IPS-15b (cell line): ENCODE measurements at regions not wholly inside any gene's neighbourhood (a gene's known extent, or its start where the extent isn't known, plus 50 kb on each side); places are given as distances from the start of the nearest gene placed in this dataset.
"Not testable (repeated sequence)": the region's sequence is repeated elsewhere in the genome, so short reads cannot be mapped to it uniquely, and the experiment has no call there.

Experiments
- H3K27me3 ChIP-seq: one replicate; pipeline ENCODE4 v1.6.1; 2013; ENCODE audit warnings: low read length; ENCODE audit not compliant: control insufficient read depth, insufficient read depth
- H3K36me3 ChIP-seq: one replicate; pipeline ENCODE4 v1.6.1; 2013; ENCODE audit warnings: low read length; ENCODE audit not compliant: control insufficient read depth, insufficient read depth
- H3K4me1 ChIP-seq: one replicate; pipeline ENCODE4 v1.6.1; 2013; ENCODE audit warnings: mild to moderate bottlenecking, low read length; ENCODE audit not compliant: control insufficient read depth, insufficient read depth
- H3K4me3 ChIP-seq: one replicate; pipeline ENCODE4 v1.5.1; 2013; ENCODE audit warnings: low read depth, low read length
- H3K9ac ChIP-seq: one replicate; pipeline ENCODE4 v1.6.1; 2013; ENCODE audit warnings: low read depth, mild to moderate bottlenecking, low read length
- H3K9me3 ChIP-seq: one replicate; pipeline ENCODE4 v1.6.1; 2013; ENCODE audit warnings: mild to moderate bottlenecking, low read length; ENCODE audit not compliant: control insufficient read depth, insufficient read depth

- Histone ChIP-seq H3K4me3 (no peak overlapping the region), H3K9me3 (no peaks in the 10 kb centered on the region), H3K9ac (no peak overlapping the region), H3K36me3 (no peaks in the 10 kb centered on the region), H3K27me3 (no peaks in the 10 kb centered on the region), H3K4me1 (peaks cover 2% of the 10 kb centered on the region)
Observed at GRCh38 chr11:38130976-38131375, 1532.9 kb upstream of the RAG2 start.

DNA sequence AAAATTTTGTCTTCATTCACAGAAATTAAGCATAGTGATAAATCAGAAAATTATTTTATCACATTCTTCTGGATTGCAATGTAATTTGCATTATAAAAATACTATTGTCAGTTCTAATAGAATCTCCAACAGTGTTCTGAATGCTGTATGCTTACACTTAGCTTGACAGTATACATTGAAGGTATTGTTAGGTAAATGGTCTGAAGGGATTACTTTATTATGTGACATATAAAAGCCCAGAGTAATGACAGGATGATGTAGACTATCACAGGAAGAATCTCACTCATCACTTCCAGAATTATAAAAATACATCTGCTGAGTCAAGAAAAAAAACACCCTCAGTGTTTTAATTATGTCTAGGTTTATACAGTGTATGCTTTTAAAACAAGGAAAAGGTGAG is 1532.5 kb upstream of the RAG2 start:
- H3K9me3 ChIP-seq, result no peaks in the 10 kb centered on the region
- H3K4me3 ChIP-seq, result no peak overlapping the region
- H3K36me3 ChIP-seq, result no peaks in the 10 kb centered on the region
- H3K9ac ChIP-seq, result no peak overlapping the region
- H3K27me3 ChIP-seq, result no peaks in the 10 kb centered on the region
- H3K4me1 ChIP-seq, result peaks cover 2% of the 10 kb centered on the region

DNA sequence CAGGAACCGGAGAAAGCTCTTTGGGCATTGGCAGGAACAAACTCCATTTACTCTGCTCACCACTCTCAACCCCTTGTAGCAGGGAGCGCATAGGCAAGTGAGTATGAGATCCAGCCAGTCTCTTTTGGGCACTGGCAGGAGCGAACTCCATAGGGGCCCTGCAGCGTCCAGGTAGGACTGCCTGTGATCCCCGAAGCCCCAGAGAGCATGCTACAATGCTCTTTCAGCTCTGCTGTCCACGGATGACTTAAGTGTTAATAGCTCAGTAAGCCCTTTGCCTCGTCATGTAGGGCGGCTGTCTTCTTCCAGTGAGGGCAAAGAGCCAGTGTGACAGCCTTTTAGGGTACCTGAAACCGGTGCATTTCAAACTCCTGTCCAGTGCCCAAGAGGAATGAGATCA is 1525.6 kb upstream of the RAG2 start:
- H3K9me3 ChIP-seq, result no peaks in the 10 kb centered on the region
- H3K27me3 ChIP-seq, result no peaks in the 10 kb centered on the region
- peaks cover 5% of the 10 kb centered on the region for H3K4me1 ChIP-seq
- H3K4me3 ChIP-seq, result no peak overlapping the region
- no peaks in the 10 kb centered on the region for H3K36me3 ChIP-seq
- H3K9ac ChIP-seq, result no peak overlapping the region

- not testable (repeated sequence) for H3K4me3 ChIP-seq, H3K4me1 ChIP-seq, H3K9me3 ChIP-seq, H3K9ac ChIP-seq, H3K27me3 ChIP-seq, H3K36me3 ChIP-seq
Observed at GRCh38 chr11:38116616-38117015, 1518.6 kb upstream of the RAG2 start.

GRCh38 chr11:38115381-38115780 is 1517.3 kb upstream of the RAG2 start:
- not testable (repeated sequence) for H3K4me3 ChIP-seq, H3K4me1 ChIP-seq, H3K9ac ChIP-seq, H3K36me3 ChIP-seq, H3K9me3 ChIP-seq, H3K27me3 ChIP-seq

DNA sequence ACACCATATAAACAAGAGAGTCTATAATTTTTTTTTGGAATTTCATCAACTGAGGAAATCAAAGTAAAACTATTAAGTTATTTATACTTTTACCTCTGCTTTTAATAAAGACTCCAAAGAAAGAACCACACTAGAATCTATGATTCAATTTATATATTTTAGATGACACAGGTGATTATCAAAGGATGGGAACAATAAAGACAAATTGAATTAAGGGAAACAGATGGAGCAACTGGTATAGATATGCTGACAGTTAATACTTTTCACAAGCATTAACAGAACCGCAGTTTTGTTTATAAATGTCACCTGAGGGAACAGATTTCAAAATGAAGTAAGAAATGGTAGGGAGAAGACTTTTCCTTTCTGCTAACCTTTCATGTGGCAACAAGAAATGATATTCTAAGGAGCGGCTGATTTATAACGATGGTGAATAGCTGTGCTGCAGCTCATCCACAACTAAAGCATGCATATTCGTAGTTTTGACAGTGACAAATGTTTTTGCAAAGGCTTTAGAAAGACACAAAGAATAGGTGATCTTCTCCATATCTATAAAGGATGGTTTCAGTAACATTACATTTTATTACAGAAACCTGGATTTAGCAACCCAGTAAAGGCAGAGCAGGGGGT is 1502.9 kb upstream of the RAG2 start:
- Histone ChIP-seq H3K36me3 (no peaks in the 10 kb centered on the region), H3K4me1 (no peaks in the 10 kb centered on the region), H3K4me3 (no peak overlapping the region), H3K9me3 (no peaks in the 10 kb centered on the region), H3K27me3 (no peaks in the 10 kb centered on the region), H3K9ac (no peak overlapping the region)

DNA sequence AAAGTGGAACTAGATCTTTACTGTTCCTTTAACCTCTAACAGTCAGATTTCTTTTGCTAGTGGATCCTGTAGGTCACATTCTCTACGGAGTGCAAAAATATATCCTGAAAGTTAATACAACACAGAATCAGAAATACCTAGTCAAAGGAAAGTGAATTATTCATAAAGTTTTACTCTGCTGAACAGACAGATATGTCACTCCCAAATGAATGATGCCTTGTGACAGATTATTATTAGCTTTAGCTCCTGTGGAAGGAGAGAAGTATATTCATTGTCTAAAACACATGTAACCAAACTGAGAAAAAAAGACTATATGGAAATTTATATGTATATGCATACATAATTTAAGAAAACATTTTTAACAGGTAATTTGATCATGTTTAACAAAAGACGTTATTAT is 1497.2 kb upstream of the RAG2 start:
- H3K4me1 ChIP-seq, result no peaks in the 10 kb centered on the region
- H3K9ac ChIP-seq, result no peak overlapping the region
- H3K27me3 ChIP-seq, result no peaks in the 10 kb centered on the region
- no peak overlapping the region for H3K4me3 ChIP-seq
- no peaks in the 10 kb centered on the region for H3K36me3 ChIP-seq
- H3K9me3 ChIP-seq, result no peaks in the 10 kb centered on the region

DNA sequence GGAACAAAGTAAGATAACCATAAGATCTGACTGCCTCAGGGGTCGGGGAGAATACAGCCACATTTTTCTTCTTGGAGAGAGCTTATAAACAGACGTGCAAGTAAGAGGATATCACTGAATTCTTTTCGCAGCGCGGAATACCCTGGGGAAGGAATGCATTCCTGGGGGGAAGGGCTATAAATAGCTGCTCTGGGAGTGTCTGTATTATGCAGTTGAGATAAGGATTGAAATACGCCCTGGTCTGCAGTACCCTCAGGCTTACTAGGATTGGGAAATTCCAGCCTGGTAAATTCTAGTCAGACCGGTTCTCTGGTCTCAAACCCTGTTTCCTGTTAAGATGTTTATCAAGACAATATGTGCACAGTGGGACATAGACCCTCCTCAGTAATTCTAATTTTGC is 1491.7 kb upstream of the RAG2 start:
- no peak overlapping the region for H3K4me3 ChIP-seq
- H3K36me3 ChIP-seq, result no peaks in the 10 kb centered on the region
- no peaks in the 10 kb centered on the region for H3K27me3 ChIP-seq
- H3K9me3 ChIP-seq, result no peaks in the 10 kb centered on the region
- no peak overlapping the region for H3K9ac ChIP-seq
- H3K4me1 ChIP-seq, result no peaks in the 10 kb centered on the region

DNA sequence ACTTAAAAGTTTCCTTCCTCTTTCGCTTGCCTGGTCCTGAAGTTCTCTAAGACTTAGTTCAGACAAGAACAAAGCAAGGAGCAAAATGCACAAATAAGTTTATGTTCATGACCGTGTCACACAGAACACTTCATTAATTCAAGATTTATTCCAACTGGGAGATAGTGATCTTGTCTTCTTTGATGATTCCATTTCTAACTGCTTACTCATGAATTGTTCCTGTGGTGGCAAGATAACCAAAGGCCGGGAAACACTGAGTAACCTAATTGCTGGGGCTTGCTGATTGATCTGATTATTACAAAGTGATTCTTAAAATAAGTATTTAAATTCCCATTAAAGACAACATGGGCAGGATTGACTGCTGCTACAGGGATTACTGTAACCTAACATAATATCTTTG is 1462.9 kb upstream of the RAG2 start:
- H3K9ac ChIP-seq, result no peak overlapping the region
- H3K36me3 ChIP-seq, result no peaks in the 10 kb centered on the region
- H3K9me3 ChIP-seq, result no peaks in the 10 kb centered on the region
- H3K4me3 ChIP-seq, result no peak overlapping the region
- no peaks in the 10 kb centered on the region for H3K4me1 ChIP-seq
- no peaks in the 10 kb centered on the region for H3K27me3 ChIP-seq

DNA sequence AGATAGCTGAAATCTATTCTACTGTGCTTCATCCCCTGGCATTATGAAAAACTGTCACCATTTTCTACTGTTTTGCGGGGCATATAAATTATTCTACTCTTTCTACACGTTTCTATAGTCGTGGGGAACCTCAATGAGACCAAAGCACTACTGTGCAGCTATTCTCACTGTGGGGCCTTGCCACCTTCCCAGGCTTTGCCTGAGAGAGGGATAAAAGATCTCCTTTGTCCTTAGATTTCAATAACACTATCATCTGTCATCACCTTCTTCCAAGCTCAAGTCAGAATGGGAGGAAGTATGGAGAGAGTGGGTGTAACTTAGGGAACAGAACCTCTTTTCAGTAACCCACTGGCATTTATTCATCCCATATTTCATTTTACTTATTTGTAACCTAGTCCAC is 1462.1 kb upstream of the RAG2 start:
- no peaks in the 10 kb centered on the region for H3K4me1 ChIP-seq
- H3K27me3 ChIP-seq, result no peaks in the 10 kb centered on the region
- no peaks in the 10 kb centered on the region for H3K36me3 ChIP-seq
- H3K4me3 ChIP-seq, result no peak overlapping the region
- H3K9me3 ChIP-seq, result no peaks in the 10 kb centered on the region
- no peak overlapping the region for H3K9ac ChIP-seq

DNA sequence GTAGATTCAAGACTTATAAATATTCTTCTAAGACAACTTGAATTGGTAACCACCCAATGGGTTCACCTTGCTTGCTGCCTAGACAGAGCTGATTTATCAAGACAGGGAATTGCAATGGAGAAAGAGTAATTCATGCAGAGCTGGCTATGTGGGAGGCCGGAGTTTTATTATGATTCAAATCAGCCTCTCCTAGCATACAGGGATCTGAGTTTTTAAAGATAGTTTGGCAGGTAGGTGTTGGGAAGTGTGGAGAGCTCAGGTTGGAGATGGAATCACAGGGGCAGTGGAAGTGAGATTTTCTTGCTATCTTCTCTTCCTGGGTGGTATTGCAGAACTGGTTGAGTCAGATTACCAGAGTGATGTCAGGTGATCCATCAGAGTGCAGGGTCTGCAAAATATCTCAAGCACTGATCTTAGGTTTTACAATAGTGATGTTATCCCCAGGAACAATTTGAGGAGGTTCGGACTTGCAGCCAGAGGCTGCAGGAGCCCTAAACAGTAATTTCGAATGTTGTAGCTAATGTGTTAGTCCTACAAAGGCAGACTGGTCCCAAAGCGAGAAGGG is 1448.6 kb upstream of the RAG2 start:
- H3K9ac ChIP-seq, result no peak overlapping the region
- H3K4me1 ChIP-seq, result peaks cover 8% of the 10 kb centered on the region
- no peak overlapping the region for H3K4me3 ChIP-seq
- H3K27me3 ChIP-seq, result no peaks in the 10 kb centered on the region
- no peaks in the 10 kb centered on the region for H3K36me3 ChIP-seq
- H3K9me3 ChIP-seq, result no peaks in the 10 kb centered on the region

DNA sequence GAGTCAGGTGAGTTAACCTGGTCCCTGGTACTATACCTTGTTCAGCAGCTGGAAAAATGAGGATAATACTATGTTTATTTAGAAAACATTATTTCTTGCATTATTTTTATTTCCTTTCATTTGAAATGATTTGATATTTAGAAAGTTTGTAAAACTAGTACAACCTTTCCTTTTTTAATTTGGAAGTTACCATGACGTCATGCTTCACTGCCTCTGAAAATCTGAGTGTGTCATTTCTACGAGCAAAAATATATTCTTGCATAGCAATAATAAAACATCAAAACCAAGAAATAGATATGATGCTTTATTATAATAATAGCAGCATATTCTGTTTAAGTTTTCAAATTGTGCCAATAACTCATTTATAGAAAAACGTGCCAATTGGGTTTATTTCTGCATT is 1445.0 kb upstream of the RAG2 start:
- Histone ChIP-seq H3K4me1 (peaks cover 4% of the 10 kb centered on the region), H3K27me3 (no peaks in the 10 kb centered on the region), H3K9ac (no peak overlapping the region), H3K36me3 (no peaks in the 10 kb centered on the region), H3K4me3 (no peak overlapping the region), H3K9me3 (no peaks in the 10 kb centered on the region)
